GM19452 (cell line): ENCODE measurements at regions not wholly inside any gene's neighbourhood (a gene's known extent, or its start where the extent isn't known, plus 50 kb on each side); places are given as distances from the start of the nearest gene placed in this dataset.

ENCODE experiments used
- ATAC-seq: cut with Tn5 transposase; IDR thresholded peaks from one replicate; pipeline ENCODE4 v1.9.1; 2021; ENCODE audit not compliant: unreplicated experiment

- ATAC-seq, result no peak
Observed at GRCh38 chr2:226403369-226403768, 396.3 kb downstream of the IRS1 start.

DNA sequence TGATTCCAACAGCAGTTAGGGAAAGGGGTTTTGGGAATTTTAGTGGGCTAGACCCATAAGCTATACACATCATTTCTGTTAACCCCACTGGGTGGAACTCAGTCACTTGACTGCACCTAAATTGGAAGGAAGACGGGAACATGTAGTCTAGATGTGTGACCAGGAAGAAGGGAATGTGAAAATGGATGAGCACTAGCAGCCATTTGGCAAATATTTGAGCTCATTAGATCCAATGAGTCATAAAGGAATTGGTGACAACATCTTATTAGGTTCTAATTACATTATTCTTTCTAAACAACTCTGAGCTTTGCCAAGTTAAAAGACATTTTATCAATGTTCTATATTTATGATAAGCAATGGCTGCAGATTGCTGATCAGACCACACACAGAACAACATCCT, 400.6 kb downstream of the IRS1 start:
- no peak for ATAC-seq

GRCh38 chr2:226398580-226398979, 401.0 kb downstream of the IRS1 start:
- ATAC-seq, result no peak

GRCh38 chr2:226396541-226396940, 403.1 kb downstream of the IRS1 start:
- no peak for ATAC-seq

DNA sequence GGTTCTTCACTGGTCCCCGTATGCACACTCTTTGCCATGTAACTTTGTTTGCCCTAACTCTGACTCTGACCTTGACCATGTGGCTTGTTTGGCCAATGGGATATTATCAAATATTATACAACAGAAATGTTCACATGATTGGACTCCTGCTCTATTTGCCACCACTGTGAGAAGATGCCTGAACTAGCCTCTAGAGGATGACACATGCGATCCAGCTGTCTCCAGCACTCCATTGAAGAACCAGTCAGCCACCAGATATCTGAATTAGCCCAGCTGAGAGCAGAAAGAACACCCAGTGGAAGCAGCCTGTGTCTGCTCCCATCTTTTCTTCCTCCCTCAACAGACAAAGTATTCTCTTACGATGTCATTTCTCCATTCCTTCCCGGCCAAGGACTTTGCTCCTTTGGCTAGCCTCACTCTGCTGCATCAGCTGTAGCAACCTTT, 412.1 kb downstream of the IRS1 start:
- no peak for ATAC-seq

DNA sequence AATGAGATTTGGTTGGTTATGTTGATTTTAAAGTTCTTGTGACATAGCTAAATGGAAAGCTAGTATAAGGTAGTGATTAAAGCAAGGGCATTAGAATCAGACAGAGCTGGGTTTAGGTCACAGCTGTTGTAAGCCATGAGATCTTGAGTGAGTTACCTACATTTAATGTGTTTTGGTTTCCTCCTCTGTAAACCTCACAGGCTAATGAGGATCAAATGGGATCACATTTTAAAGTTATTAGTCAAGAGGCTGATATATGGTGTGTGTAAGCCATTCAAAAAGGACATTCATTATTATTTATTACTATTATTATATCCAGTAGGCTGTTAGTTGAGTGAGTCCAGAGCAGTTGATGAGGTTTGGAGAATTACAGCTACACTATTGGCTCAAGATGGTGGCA, 416.2 kb downstream of the IRS1 start:
- ATAC-seq, result no peak

- no peak for ATAC-seq
Observed at GRCh38 chr2:226380679-226381078, 418.9 kb downstream of the IRS1 start.

DNA sequence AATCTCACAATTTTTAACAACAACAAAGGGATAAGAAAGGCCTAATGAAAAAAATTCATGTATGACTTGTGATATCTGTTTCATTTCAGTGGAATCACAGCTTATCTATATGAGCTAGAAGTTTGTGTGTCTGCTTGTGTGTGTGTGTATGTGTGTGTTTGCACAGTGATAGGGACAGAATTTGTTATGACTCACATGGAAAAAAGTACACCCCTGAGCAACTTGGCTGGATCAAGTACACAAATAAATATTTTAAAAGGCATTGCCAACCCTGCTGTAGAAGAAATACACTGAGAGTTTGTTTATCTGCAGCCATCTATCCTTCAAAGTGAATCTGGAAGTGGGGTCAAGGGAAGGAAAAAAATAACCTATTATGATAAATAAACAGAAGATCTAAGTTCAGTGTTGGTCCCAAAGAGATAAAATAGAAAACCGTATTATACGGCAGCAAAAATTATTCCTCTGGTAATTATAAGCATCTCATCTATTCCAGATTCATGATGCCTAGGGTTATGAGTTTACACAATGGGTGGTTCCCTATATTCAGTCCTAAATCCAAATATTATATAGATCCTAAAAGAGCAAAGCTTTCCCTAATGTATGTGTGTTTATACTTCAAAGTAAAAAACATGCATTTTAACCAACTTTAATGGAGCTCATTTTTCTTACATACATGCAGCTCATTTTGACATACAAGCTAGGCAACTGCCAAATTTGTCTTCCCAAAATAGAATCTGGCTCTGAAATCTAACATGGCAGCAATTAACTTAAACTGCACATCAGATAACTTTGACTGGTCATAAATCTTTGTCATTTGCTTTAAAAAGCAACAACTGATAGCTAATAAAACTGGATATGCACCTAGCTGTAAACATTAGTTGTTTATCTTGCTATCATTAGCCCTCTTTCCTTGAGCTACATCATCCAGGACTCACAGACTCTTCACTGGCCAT, 420.6 kb downstream of the IRS1 start:
- no peak for ATAC-seq

- no peak for ATAC-seq
Observed at GRCh38 chr2:226376516-226377180, 423.0 kb downstream of the IRS1 start.

DNA sequence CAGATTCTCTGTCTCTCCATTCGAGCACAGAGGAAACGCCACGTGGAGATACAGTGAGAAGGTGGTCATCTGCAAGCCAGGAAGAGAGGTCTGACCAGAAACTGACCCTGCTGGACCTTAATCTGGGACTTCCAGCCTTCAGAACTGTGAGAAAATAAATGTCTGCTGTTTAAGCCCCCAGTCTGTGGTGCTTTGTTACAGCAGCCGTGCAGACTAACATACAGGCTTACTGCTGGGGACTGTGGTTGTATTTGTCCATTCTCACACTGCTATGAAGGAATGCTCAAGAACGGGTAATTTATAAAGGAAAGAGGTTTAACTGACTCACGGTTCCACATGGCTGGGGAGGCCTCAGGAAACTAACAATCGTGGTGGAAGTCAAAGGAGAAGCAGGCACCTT, 432.7 kb downstream of the IRS1 start:
- ATAC-seq, result no peak

DNA sequence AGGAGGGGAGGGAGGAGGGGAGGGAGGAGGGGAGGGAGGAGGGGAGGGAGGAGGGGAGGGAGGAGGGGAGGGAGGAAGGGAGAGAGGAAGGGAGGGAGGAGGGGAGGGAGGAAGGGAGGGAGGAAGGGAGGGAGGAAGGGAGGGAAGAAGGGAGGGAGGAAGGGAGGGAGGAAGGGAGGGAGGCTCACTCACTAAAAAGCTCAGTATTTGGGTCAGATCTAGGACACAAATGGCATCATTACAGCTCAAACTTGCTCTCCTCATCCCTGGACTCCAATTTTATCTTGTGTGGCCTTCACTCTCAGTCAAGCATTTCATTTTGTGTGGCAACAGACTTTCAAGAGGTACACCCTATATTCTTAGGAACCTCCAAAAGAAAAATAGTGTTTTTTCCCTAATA, 435.4 kb downstream of the IRS1 start:
- ATAC-seq, result no peak

GRCh38 chr2:226362980-226363379, 436.6 kb downstream of the IRS1 start:
- no peak for ATAC-seq

- ATAC-seq, result no peak
Observed at GRCh38 chr2:226360658-226361057, 439.0 kb downstream of the IRS1 start.

GRCh38 chr2:226358688-226359087, 440.9 kb downstream of the IRS1 start:
- ATAC-seq, result no peak

DNA sequence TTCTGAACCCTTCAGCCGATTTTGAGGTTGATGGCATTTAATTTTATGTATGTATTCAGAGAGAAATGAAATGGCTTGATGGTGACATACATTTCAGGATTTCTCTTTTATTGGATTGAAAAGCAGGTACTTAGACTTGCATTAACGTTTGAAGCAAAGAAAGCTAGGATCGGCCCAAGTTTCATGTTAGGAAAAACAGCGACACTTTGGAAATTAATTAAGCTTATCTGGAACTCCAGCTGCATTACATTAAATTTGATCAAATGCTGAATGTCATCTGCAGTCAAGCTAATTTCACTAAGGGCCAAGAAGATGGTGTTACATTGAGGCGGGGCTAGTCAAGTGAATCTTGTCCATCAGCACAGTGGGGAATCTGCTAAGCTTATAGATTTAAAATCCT, 441.8 kb downstream of the IRS1 start:
- no peak for ATAC-seq

- no peak for ATAC-seq
Observed at GRCh38 chr2:226355600-226355999, 444.0 kb downstream of the IRS1 start.

- no peak for ATAC-seq
Observed at GRCh38 chr2:226354434-226354833, 445.2 kb downstream of the IRS1 start.

- ATAC-seq, result no peak
Observed at GRCh38 chr2:226352941-226353560, 446.6 kb downstream of the IRS1 start.

DNA sequence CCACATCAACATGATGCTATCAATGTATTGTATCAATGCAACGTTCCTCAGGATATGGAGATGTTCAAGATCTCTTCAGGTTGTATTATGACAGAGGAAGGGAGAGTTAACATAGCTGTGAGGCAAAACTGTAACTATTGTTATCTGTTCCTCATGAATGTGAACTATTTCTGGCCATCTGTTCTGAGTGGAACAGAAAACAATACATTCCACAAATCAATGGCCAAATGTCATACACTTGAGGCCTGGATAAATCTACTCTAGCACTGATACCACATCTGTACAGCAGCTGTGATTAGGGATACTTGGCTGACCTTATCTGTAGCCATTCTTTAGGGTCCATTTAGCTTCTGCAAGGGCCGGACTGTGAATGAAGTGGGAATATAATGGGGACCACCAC, 447.9 kb downstream of the IRS1 start:
- ATAC-seq, result no peak

- no peak for ATAC-seq
Observed at GRCh38 chr2:226339616-226340015, 460.0 kb downstream of the IRS1 start.

DNA sequence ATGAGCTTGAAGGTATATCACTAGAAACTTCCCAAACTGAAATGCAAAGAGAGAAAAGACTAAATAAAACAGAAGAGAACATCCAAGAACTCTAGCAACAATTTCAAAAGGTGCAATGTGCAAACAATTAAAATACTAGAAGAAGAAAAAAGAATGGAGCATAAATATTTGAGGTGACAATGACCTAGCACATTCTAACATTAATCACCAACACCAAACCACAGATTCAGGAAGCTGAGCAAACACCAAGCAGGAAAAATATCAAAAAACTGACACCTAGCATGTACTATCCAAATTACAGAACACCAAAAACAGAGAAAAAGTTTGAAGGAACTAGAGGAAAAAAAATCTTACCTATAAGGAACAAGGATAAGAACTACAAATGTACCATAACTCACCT, 460.8 kb downstream of the IRS1 start:
- ATAC-seq, result no peak
